GM12878 (cell line): ENCODE measurements at regions not wholly inside any gene's neighbourhood (a gene's known extent, or its start where the extent isn't known, plus 50 kb on each side); places are given as distances from the start of the nearest gene placed in this dataset.

Source experiments
- ATAC-seq: fragments of 200-7000 bp; cut with Tn5 transposase; 3 replicates; pipeline ENCODE4 v1.9.1; 2020; ENCODE audit warnings: mild to moderate bottlenecking, moderate library complexity
- BruUV-seq: library from RNA; stranded (reverse); fragments of 400-500 nt; replicated peaks from 2 replicates; lab custom pipeline; 2021; lab: Mats Ljungman, UMichigan
- CTCF ChIA-PET: fragments of 300-600 bp; sonication (Branson Sonifier 250); formaldehyde crosslinking; extraction: SDS; loops from one replicate; lab custom pipeline; 2021; ENCODE audit warnings: inconsistent platforms; lab: Yijun Ruan, JAX
- POLR2A ChIA-PET: fragments of 350-600 bp; formaldehyde crosslinking; extraction: SDS; loops from one replicate; lab custom pipeline; 2021; ENCODE audit warnings: inconsistent platforms; lab: Charles Lee
- RAD21 ChIA-PET: fragments of 300-600 bp; sonication (Branson Sonifier 250); formaldehyde crosslinking; loops from one replicate; lab custom pipeline; 2023; ENCODE audit warnings: antibody characterized with exemption; ENCODE audit not compliant: unreplicated experiment; lab: Charles Lee
- SMC1A ChIA-PET: fragments of 300-600 bp; sonication (Branson Sonifier 250); formaldehyde crosslinking; loops from one replicate; lab custom pipeline; 2023; ENCODE audit not compliant: unreplicated experiment, uncharacterized antibody; lab: Charles Lee
- DNase-seq: peaks from one replicate; pipeline ENCODE4 v3.0.0-alpha.2; 2011; ENCODE audit warnings: low read depth, low spot score
- FAIRE-seq: peaks from 3 replicates; lab custom pipeline; 2011; peaks lifted over from hg19 to GRCh38; lab: Jason Lieb, UNC
- H2AFZ ChIP-seq: 2 replicates; pipeline ENCODE4 v1.6.0; 2011; ENCODE audit warnings: low read depth, low read length, control low read depth; ENCODE audit not compliant: control insufficient read depth
- H3K27ac ChIP-seq: 2 replicates; pipeline ENCODE4 v1.5.1; 2011; ENCODE audit warnings: control low read depth; ENCODE audit not compliant: control insufficient read depth, insufficient read depth
- H3K27me3 ChIP-seq, 2 experiments: replicated peaks in 1 of 2; 2 replicates each; pipeline versions ENCODE4 v1.6.0 to v1.6.1; 2011; ENCODE audit warnings: low read length in 1 of 2; ENCODE audit not compliant: control insufficient read depth in 2 of 2, insufficient read depth in 2 of 2
- H3K36me3 ChIP-seq, 2 experiments: 2 replicates each; pipeline ENCODE4 v1.5.1; 2011; ENCODE audit warnings: low read length in 1 of 2; ENCODE audit not compliant: control insufficient read depth in 2 of 2, insufficient read depth in 2 of 2
- H3K4me1 ChIP-seq: 2 replicates; pipeline ENCODE4 v1.6.1; 2011; ENCODE audit warnings: mild to moderate bottlenecking, low read length, moderate library complexity, mixed read lengths; ENCODE audit not compliant: control insufficient read depth, insufficient read depth
- H3K4me2 ChIP-seq: 2 replicates; pipeline ENCODE4 v1.6.0; 2011; ENCODE audit warnings: control low read depth; ENCODE audit not compliant: control insufficient read depth, insufficient read depth
- H3K4me3 ChIP-seq: fragments of 200-600 bp; sonication (generic); 2 replicates; pipeline ENCODE4 v1.5.1; 2016
- H3K79me2 ChIP-seq: 2 replicates; pipeline ENCODE4 v1.6.0; 2011; ENCODE audit warnings: low read length; ENCODE audit not compliant: control insufficient read depth, insufficient read depth
- H3K9ac ChIP-seq: 2 replicates; pipeline ENCODE4 v1.8.0; 2011; ENCODE audit warnings: low read length, control low read depth, mixed read lengths; ENCODE audit not compliant: control insufficient read depth, insufficient read depth
- H3K9me3 ChIP-seq: replicated peaks from 3 replicates; pipeline ENCODE4 v1.5.1; 2011; ENCODE audit warnings: mild to moderate bottlenecking, low read length; ENCODE audit not compliant: control insufficient read depth, insufficient read depth
- H4K20me1 ChIP-seq: 2 replicates; pipeline ENCODE4 v1.6.0; 2011; ENCODE audit not compliant: control insufficient read depth, insufficient read depth
- BACH1 ChIP-seq: fragments of 450-650 bp; IDR thresholded peaks from 2 replicates; pipeline ENCODE4 v1.6.1; 2017; ENCODE audit warnings: mild to moderate bottlenecking, borderline replicate concordance
- HDAC6 ChIP-seq: fragments of 200-600 bp; sonication (generic); IDR thresholded peaks from one replicate; pipeline ENCODE4 v1.8.0; 2017; ENCODE audit warnings: antibody characterized with exemption; ENCODE audit not compliant: unreplicated experiment
- NR2C2 ChIP-seq: IDR thresholded peaks from 2 replicates; pipeline ENCODE4 v1.6.1; 2011; ENCODE audit warnings: borderline replicate concordance, low read depth; ENCODE audit not compliant: control insufficient read depth, insufficient read length
- NR2F1 ChIP-seq: fragments of 450-650 bp; conservative IDR thresholded peaks from 2 replicates; pipeline ENCODE4 v1.6.1; 2017; ENCODE audit warnings: mild to moderate bottlenecking
- RFX5 ChIP-seq: IDR thresholded peaks from 2 replicates; pipeline ENCODE4 v1.6.1; 2011; ENCODE audit warnings: low read depth, low read length, improper control_type of control experiment
- SP1 ChIP-seq: IDR thresholded peaks from one replicate; pipeline ENCODE4 v1.6.1; 2011; ENCODE audit warnings: low read depth, low read length
- SREBF2 ChIP-seq: IDR thresholded peaks from 2 replicates; pipeline ENCODE4 v1.6.1; 2012; ENCODE audit warnings: mild to moderate bottlenecking, low read length
- ZNF622 ChIP-seq: fragments of 450-650 bp; IDR thresholded peaks from 2 replicates; pipeline ENCODE4 v1.6.1; 2017; ENCODE audit warnings: mild to moderate bottlenecking, inconsistent platforms
- WGBS: methylation state at CpG from one replicate; pipeline ENCODE4 v1.1.6; 2016; ENCODE audit warnings: low lambda C conversion rate; ENCODE audit not compliant: insufficient replicate concordance, insufficient coverage; ENCODE audit errors: missing lambda C conversion rate; 5-methylcytosine and 5-hydroxymethylcytosine counted together
- in situ Hi-C: fragments of 300-500 bp; cut with MboI; formaldehyde crosslinking; loops from 9 replicates; pipeline ENCODE4 v1.14.3; 2018; ENCODE audit warnings: mixed read lengths
- intact Hi-C: fragments of 100-400 bp; cut with micrococcal nuclease; formaldehyde crosslinking; loops from one replicate; pipeline ENCODE4 v1.14.2; 2022; ENCODE audit not compliant: unreplicated experiment
- TF ChIP-seq, protein P1 (sequence below): fragments of 450-650 bp; IDR thresholded peaks from 2 replicates; pipeline ENCODE4 v1.6.1; 2017; ENCODE audit warnings: low read depth, mild to moderate bottlenecking, moderate library complexity
- TF ChIP-seq, protein P2 (sequence below): fragments of 450-650 bp; IDR thresholded peaks from 2 replicates; pipeline ENCODE4 v1.6.1; 2017; ENCODE audit warnings: mild to moderate bottlenecking, low read depth, inconsistent platforms; ENCODE audit not compliant: poor library complexity, severe bottlenecking

DNA sequence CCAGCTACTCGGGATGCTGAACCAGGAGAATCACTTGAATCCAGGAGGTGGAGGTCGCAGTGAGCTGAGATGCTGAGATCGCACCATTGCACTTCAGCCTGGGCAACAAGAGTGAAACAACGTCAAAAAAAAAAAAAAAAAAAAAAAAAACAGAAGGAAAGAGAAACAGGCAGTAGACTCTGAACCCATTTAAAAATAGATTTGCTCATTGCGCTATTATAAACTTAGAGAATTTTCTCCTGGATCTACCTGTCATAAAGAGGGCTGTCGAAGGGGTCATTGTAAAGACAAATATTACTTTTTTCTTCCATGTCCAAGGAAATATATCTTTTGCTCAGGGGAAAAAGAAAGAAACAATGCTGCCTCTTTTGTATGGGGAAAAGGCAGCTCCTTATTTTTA, 425.0 kb upstream of the ID2 start:
- H3K9ac ChIP-seq: no peak overlapping the region
- SMC1A ChIA-PET: interaction anchor here (1.2 to 1.4 kb wide), 2 partner anchors 18 to 31 kb away, joined by 4 read pairs; no protein-coding TSS in a partner anchor
- H3K27ac ChIP-seq: no peak overlapping the region
- no peaks in the 10 kb centered on the region for H3K27me3 ChIP-seq
- H3K36me3 ChIP-seq: no peaks in the 10 kb centered on the region; a peak in 1 of 4 replicates
- intact Hi-C loops: no loop called here
- H3K79me2 ChIP-seq: no peaks in the 10 kb centered on the region
- no peak for ATAC-seq
- POLR2A ChIA-PET: interaction anchor here (0.7 kb wide), 1 partner anchor 832 kb away, joined by 9 read pairs; no protein-coding TSS in a partner anchor
- BruUV-seq: no TSS peak
- no peak overlapping the region for H3K4me2 ChIP-seq
- CTCF ChIA-PET: no interaction called here
- no peaks in the 10 kb centered on the region for H4K20me1 ChIP-seq
- H3K9me3 ChIP-seq: no peaks in the 10 kb centered on the region; the same call in 2 of the 3 replicates
- peaks cover 10% of the 10 kb centered on the region; the same call in 1 of the 2 replicates for H3K4me1 ChIP-seq
- H2AFZ ChIP-seq: no peak overlapping the region
- FAIRE-seq: no peak
- DNase-seq: no peak
- TF ChIP-seq, protein P1, sequence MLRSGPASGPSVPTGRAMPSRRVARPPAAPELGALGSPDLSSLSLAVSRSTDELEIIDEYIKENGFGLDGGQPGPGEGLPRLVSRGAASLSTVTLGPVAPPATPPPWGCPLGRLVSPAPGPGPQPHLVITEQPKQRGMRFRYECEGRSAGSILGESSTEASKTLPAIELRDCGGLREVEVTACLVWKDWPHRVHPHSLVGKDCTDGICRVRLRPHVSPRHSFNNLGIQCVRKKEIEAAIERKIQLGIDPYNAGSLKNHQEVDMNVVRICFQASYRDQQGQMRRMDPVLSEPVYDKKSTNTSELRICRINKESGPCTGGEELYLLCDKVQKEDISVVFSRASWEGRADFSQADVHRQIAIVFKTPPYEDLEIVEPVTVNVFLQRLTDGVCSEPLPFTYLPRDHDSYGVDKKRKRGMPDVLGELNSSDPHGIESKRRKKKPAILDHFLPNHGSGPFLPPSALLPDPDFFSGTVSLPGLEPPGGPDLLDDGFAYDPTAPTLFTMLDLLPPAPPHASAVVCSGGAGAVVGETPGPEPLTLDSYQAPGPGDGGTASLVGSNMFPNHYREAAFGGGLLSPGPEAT: no peak
- TF ChIP-seq SREBF2: no peak
- TF ChIP-seq RFX5: no peak
- no peak for TF ChIP-seq NR2F1
- TF ChIP-seq ZNF622: no peak
- no peak for TF ChIP-seq BACH1
- TF ChIP-seq SP1: no peak
- no peak for TF ChIP-seq HDAC6
- TF ChIP-seq NR2C2: no peak
- TF ChIP-seq, protein P2, sequence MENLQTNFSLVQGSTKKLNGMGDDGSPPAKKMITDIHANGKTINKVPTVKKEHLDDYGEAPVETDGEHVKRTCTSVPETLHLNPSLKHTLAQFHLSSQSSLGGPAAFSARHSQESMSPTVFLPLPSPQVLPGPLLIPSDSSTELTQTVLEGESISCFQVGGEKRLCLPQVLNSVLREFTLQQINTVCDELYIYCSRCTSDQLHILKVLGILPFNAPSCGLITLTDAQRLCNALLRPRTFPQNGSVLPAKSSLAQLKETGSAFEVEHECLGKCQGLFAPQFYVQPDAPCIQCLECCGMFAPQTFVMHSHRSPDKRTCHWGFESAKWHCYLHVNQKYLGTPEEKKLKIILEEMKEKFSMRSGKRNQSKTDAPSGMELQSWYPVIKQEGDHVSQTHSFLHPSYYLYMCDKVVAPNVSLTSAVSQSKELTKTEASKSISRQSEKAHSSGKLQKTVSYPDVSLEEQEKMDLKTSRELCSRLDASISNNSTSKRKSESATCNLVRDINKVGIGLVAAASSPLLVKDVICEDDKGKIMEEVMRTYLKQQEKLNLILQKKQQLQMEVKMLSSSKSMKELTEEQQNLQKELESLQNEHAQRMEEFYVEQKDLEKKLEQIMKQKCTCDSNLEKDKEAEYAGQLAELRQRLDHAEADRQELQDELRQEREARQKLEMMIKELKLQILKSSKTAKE: no peak
- H3K4me3 ChIP-seq: no peak overlapping the region
- in situ Hi-C loops: no loop called here
- RAD21 ChIA-PET: interaction anchor here (1.4 kb wide), 1 partner anchor 23 kb away, joined by 3 read pairs; no protein-coding TSS in a partner anchor
- WGBS: 71% methylated on average over 5 of the region's 6 CpGs
